H1 (cell line): ENCODE measurements at regions not wholly inside any gene's neighbourhood (a gene's known extent, or its start where the extent isn't known, plus 50 kb on each side); places are given as distances from the start of the nearest gene placed in this dataset.

Experiments used
- CTCF ChIA-PET: fragments of 300-600 bp; sonication (Branson Sonifier 250); formaldehyde crosslinking; loops from one replicate; lab custom pipeline; 2021; ENCODE audit not compliant: partially characterized antibody; lab: Charles Lee
- POLR2A ChIA-PET: fragments of 300-600 bp; sonication (Branson Sonifier 250); formaldehyde crosslinking; loops from one replicate; lab custom pipeline; 2021; ENCODE audit warnings: inconsistent platforms; ENCODE audit not compliant: partially characterized antibody; lab: Charles Lee
- DNase-seq, 2 experiments: peaks; one replicate each; pipeline versions ENCODE4 v3.0.0 to v3.0.0-alpha.2; 2010 to 2022; ENCODE audit warnings: low spot score in 2 of 2, low read depth in 1 of 2, mixed read lengths in 1 of 2
- FAIRE-seq: peaks from 2 replicates; lab custom pipeline; 2011; peaks lifted over from hg19 to GRCh38; lab: Jason Lieb, UNC
- H2AFZ ChIP-seq: 2 replicates; pipeline ENCODE4 v1.8.1; 2012; ENCODE audit warnings: low read length, inconsistent platforms
- H2AK5ac ChIP-seq: 2 replicates; pipeline ENCODE4 v1.6.1; 2013; ENCODE audit warnings: low read depth, low read length
- H2BK120ac ChIP-seq: replicated peaks from 2 replicates; pipeline ENCODE3; 2013; ENCODE audit warnings: low read depth, low read length, inconsistent platforms
- H2BK12ac ChIP-seq: 2 replicates; pipeline ENCODE4 v1.6.1; 2013; ENCODE audit warnings: low read depth, low read length
- H2BK15ac ChIP-seq: 2 replicates; pipeline ENCODE4 v1.6.1; 2013; ENCODE audit warnings: low read length
- H2BK20ac ChIP-seq: 2 replicates; pipeline ENCODE4 v1.6.1; 2013; ENCODE audit warnings: low read length
- H2BK5ac ChIP-seq: 2 replicates; pipeline ENCODE4 v1.6.1; 2013; ENCODE audit warnings: low read depth, low read length
- H3K14ac ChIP-seq: 2 replicates; pipeline ENCODE4 v1.6.1; 2013; ENCODE audit warnings: inconsistent platforms; ENCODE audit not compliant: insufficient read length
- H3K18ac ChIP-seq: 2 replicates; pipeline ENCODE4 v1.6.1; 2013; ENCODE audit warnings: low read length; ENCODE audit errors: extremely low read depth
- H3K23ac ChIP-seq: 2 replicates; pipeline ENCODE4 v1.6.1; 2013; ENCODE audit warnings: inconsistent platforms; ENCODE audit not compliant: insufficient read length
- H3K23me2 ChIP-seq: 2 replicates; pipeline ENCODE4 v1.6.1; 2013; ENCODE audit warnings: low read depth, low read length
- H3K27ac ChIP-seq: 2 replicates; pipeline ENCODE4 v1.6.1; 2011; ENCODE audit warnings: low read depth, low read length, inconsistent platforms
- H3K27me3 ChIP-seq, 4 experiments: replicated peaks in 1 of 4; 1 replicate in 1 of 4; 2 replicates in 3 of 4; pipeline versions ENCODE4 v1.6.1 to v1.8.1; 2011 to 2013; ENCODE audit warnings: low read length in 3 of 4, mild to moderate bottlenecking in 3 of 4, inconsistent platforms in 2 of 4, mixed read lengths in 2 of 4, moderate library complexity in 1 of 4; ENCODE audit not compliant: control insufficient read depth in 3 of 4, insufficient read depth in 3 of 4; ENCODE audit errors: extremely low read depth in 1 of 4
- H3K36me3 ChIP-seq, 4 experiments: 2 replicates each; pipeline versions ENCODE4 v1.6.1 to v1.8.1; 2011 to 2013; ENCODE audit warnings: mild to moderate bottlenecking in 4 of 4, low read length in 3 of 4, moderate library complexity in 2 of 4, control low read depth in 1 of 4, inconsistent platforms in 1 of 4; ENCODE audit not compliant: insufficient read depth in 4 of 4, control insufficient read depth in 2 of 4
- H3K4ac ChIP-seq: replicated peaks from 2 replicates; pipeline ENCODE3; 2013; ENCODE audit warnings: low read length, low read depth, mixed read lengths, inconsistent platforms; ENCODE audit not compliant: insufficient read length
- H3K4me1 ChIP-seq, 4 experiments: replicated peaks in 1 of 4; 1 replicate in 1 of 4; 2 replicates in 3 of 4; pipeline versions ENCODE4 v1.6.1 to v1.8.1; 2011 to 2013; ENCODE audit warnings: low read length in 3 of 4, inconsistent platforms in 2 of 4, mixed read lengths in 1 of 4; ENCODE audit not compliant: insufficient read depth in 4 of 4, control insufficient read depth in 3 of 4
- H3K4me2 ChIP-seq, 2 experiments: 2 replicates each; pipeline versions ENCODE4 v1.6.1 to v1.8.1; 2011 to 2013; ENCODE audit warnings: low read depth in 2 of 2, low read length in 2 of 2, control low read depth in 1 of 2, inconsistent platforms in 1 of 2, mild to moderate bottlenecking in 1 of 2; ENCODE audit not compliant: insufficient read depth in 1 of 2
- H3K4me3 ChIP-seq, 4 experiments: fragments of 200-600, 300-600 bp in 1 of 4; sonication (generic), shearing (Covaris generic), sonication (Bioruptor Twin) in 1 of 4; 2 replicates each; pipeline versions ENCODE4 v1.5.1 to v1.8.1; 2011 to 2016; ENCODE audit warnings: low read length in 4 of 4, low read depth in 3 of 4, control low read depth in 2 of 4, inconsistent platforms in 2 of 4, mild to moderate bottlenecking in 2 of 4, mixed read lengths in 1 of 4, moderate library complexity in 1 of 4; ENCODE audit not compliant: insufficient read depth in 2 of 4; ENCODE audit errors: extremely low read depth in 1 of 4
- H3K56ac ChIP-seq: replicated peaks from 2 replicates; pipeline ENCODE3; 2013; ENCODE audit warnings: low read depth, mild to moderate bottlenecking, mixed read lengths, low read length, inconsistent platforms; ENCODE audit not compliant: insufficient read length
- H3K79me1 ChIP-seq: 2 replicates; pipeline ENCODE4 v1.6.1; 2013; ENCODE audit warnings: low read depth, low read length, control low read depth
- H3K79me2 ChIP-seq, 2 experiments: 2 replicates each; pipeline versions ENCODE4 v1.6.1 to v1.8.1; 2012 to 2013; ENCODE audit warnings: low read length in 2 of 2, mild to moderate bottlenecking in 2 of 2, inconsistent platforms in 1 of 2; ENCODE audit not compliant: insufficient read depth in 2 of 2, control insufficient read depth in 1 of 2
- H3K9ac ChIP-seq, 4 experiments: replicated peaks in 1 of 4; 1 replicate in 1 of 4; 2 replicates in 3 of 4; pipeline versions ENCODE4 v1.6.1 to v1.8.1; 2011 to 2013; ENCODE audit warnings: low read depth in 3 of 4, low read length in 3 of 4, control low read depth in 2 of 4, mild to moderate bottlenecking in 2 of 4, moderate library complexity in 2 of 4, inconsistent platforms in 1 of 4; ENCODE audit errors: extremely low read depth in 1 of 4
- H3K9me3 ChIP-seq, 2 experiments: 2 replicates each; pipeline versions ENCODE4 v1.6.1 to v1.8.1; 2012 to 2013; ENCODE audit warnings: mild to moderate bottlenecking in 2 of 2, moderate library complexity in 2 of 2, control low read depth in 1 of 2, inconsistent platforms in 1 of 2, low read depth in 1 of 2, low read length in 1 of 2, mixed read lengths in 1 of 2; ENCODE audit not compliant: insufficient read depth in 2 of 2
- H4K20me1 ChIP-seq, 2 experiments: replicated peaks in 1 of 2; 2 replicates each; pipeline versions ENCODE3 to v1.8.1; 2011 to 2013; ENCODE audit warnings: inconsistent platforms in 2 of 2, low read length in 2 of 2, mild to moderate bottlenecking in 1 of 2; ENCODE audit not compliant: insufficient read depth in 2 of 2, control insufficient read depth in 1 of 2
- H4K5ac ChIP-seq: 2 replicates; pipeline ENCODE4 v1.6.1; 2013; ENCODE audit warnings: low read length, low read depth, mixed read lengths, inconsistent platforms; ENCODE audit not compliant: insufficient read length
- H4K8ac ChIP-seq: 2 replicates; pipeline ENCODE4 v1.8.0; 2013; ENCODE audit warnings: mild to moderate bottlenecking, moderate library complexity, low read length, inconsistent platforms; ENCODE audit not compliant: insufficient read depth; ENCODE audit errors: extremely low read depth
- H4K91ac ChIP-seq: replicated peaks from 2 replicates; pipeline ENCODE3; 2013; ENCODE audit warnings: low read length, mixed read lengths, inconsistent platforms; ENCODE audit not compliant: insufficient read length
- ASH2L ChIP-seq: fragments of 200-600, 300-600 bp; sonication (generic); IDR thresholded peaks from one replicate; pipeline ENCODE4 v1.7.1; 2017; ENCODE audit warnings: low read length
- CBX5 ChIP-seq: fragments of 300-800, 300-1000 bp; sonication (generic); IDR thresholded peaks from 2 replicates; pipeline ENCODE4 v1.7.1; 2016; ENCODE audit warnings: antibody characterized with exemption, low read length, low read depth
- CEBPB ChIP-seq: IDR thresholded peaks from 2 replicates; pipeline ENCODE4 v1.6.1; 2012; ENCODE audit warnings: low read depth, low read length
- CREB1 ChIP-seq: IDR thresholded peaks from 2 replicates; pipeline ENCODE4 v1.6.1; 2012; ENCODE audit warnings: inconsistent platforms
- EP300 ChIP-seq, 2 experiments: IDR thresholded peaks; 1 replicate in 1 of 2; 2 replicates in 1 of 2; pipeline ENCODE4 v1.6.1; 2011 to 2012; ENCODE audit warnings: low read depth in 2 of 2, low read length in 2 of 2, mild to moderate bottlenecking in 2 of 2, borderline replicate concordance in 1 of 2, inconsistent platforms in 1 of 2, moderate library complexity in 1 of 2
- GABPA ChIP-seq: IDR thresholded peaks from 2 replicates; pipeline ENCODE4 v1.6.1; 2011; ENCODE audit warnings: mild to moderate bottlenecking, low read length, moderate library complexity, borderline replicate concordance; ENCODE audit not compliant: insufficient read depth
- HDAC2 ChIP-seq, 2 experiments: fragments of 300-600 bp in 1 of 2; sonication (generic) in 1 of 2; IDR thresholded peaks; 2 replicates each; pipeline ENCODE4 v1.6.1; 2011 to 2012; ENCODE audit warnings: low read depth in 2 of 2, low read length in 2 of 2, mild to moderate bottlenecking in 2 of 2, moderate library complexity in 2 of 2, borderline replicate concordance in 1 of 2, inconsistent platforms in 1 of 2
- MAFK ChIP-seq: IDR thresholded peaks from 2 replicates; pipeline ENCODE4 v1.6.1; 2012; ENCODE audit warnings: low read depth, mild to moderate bottlenecking, improper control_type of control experiment, low read length
- NANOG ChIP-seq: IDR thresholded peaks from 2 replicates; pipeline ENCODE4 v1.6.1; 2011; ENCODE audit warnings: low read length, low read depth, mild to moderate bottlenecking, inconsistent platforms; ENCODE audit not compliant: insufficient read depth, poor library complexity, severe bottlenecking
- POLR2A ChIP-seq, 2 experiments: IDR thresholded peaks; 1 replicate in 1 of 2; 2 replicates in 1 of 2; pipeline ENCODE4 v1.6.1; 2011; ENCODE audit warnings: low read depth in 2 of 2, low read length in 2 of 2, mild to moderate bottlenecking in 2 of 2; ENCODE audit errors: control extremely low read depth in 1 of 2
- TAF7 ChIP-seq: optimal IDR thresholded peaks from 2 replicates; pipeline ENCODE3; 2011; ENCODE audit warnings: low read depth, mild to moderate bottlenecking, inconsistent platforms, low read length, moderate library complexity, borderline replicate concordance
- TEAD4 ChIP-seq: IDR thresholded peaks from 2 replicates; pipeline ENCODE4 v1.6.1; 2012; ENCODE audit warnings: low read depth, low read length, inconsistent platforms, mixed read lengths
- WGBS, 2 experiments: shearing (Covaris generic) in 1 of 2; methylation state at CpG; one replicate each; pipeline versions ENCODE4 v1.1.6 to v1.1.7; 2013 to 2015; ENCODE audit warnings: low lambda C conversion rate in 2 of 2, mixed read lengths in 2 of 2, inconsistent platforms in 1 of 2, low coverage in 1 of 2, missing lambda C conversion rate in 1 of 2; ENCODE audit not compliant: insufficient replicate concordance in 2 of 2, insufficient coverage in 1 of 2, insufficient read length in 1 of 2; ENCODE audit errors: extremely low coverage in 1 of 2, missing lambda C conversion rate in 1 of 2; 5-methylcytosine and 5-hydroxymethylcytosine counted together
- TF ChIP-seq, protein P1 (sequence below): IDR thresholded peaks from 2 replicates; pipeline ENCODE4 v1.6.1; 2012; ENCODE audit warnings: inconsistent platforms
- TF ChIP-seq, protein P2 (sequence below): IDR thresholded peaks from 2 replicates; pipeline ENCODE4 v1.6.1; 2011; ENCODE audit warnings: low read depth, mild to moderate bottlenecking, low read length; ENCODE audit not compliant: insufficient read depth

DNA sequence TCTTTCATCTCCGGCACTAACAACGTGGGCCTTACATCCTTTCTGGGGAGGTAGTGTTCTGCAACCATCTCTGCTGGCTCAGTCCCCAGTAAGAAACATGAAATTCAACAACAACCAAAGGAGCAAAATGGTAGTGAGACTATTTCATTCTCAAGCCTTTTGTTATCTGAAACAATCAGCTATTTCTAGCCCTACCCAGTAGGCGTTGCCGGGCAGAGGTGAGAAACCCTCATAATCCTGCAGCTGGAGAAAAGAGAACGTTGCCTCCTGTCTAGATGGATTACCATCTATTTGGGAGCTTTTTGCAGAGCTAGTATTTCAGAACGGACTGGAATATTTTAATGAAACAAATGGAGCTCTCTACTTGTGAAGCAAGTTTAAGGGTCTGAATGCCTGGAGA is 66.4 kb upstream of the GPR174 start:
- no peak overlapping the region for H3K4me3 ChIP-seq
- no peak overlapping the region for H2BK15ac ChIP-seq
- FAIRE-seq (no peak), DNase-seq (no peak)
- H2BK5ac ChIP-seq: no peak overlapping the region
- H3K18ac ChIP-seq: no peak overlapping the region
- H4K8ac ChIP-seq: no peak overlapping the region
- no peaks in the 10 kb centered on the region for H3K23me2 ChIP-seq
- no peak overlapping the region for H4K5ac ChIP-seq
- H3K4me1 ChIP-seq: no peaks in the 10 kb centered on the region
- no peak overlapping the region for H3K4ac ChIP-seq
- no peaks in the 10 kb centered on the region for H4K20me1 ChIP-seq
- no peak overlapping the region for H2AK5ac ChIP-seq
- no peak overlapping the region for H3K23ac ChIP-seq
- no peak overlapping the region for H3K27ac ChIP-seq
- H3K56ac ChIP-seq: no peak overlapping the region
- no peaks in the 10 kb centered on the region for H3K79me1 ChIP-seq
- CTCF ChIA-PET: interaction anchor here (0.5 to 0.8 kb wide), 2 partner anchors 482 to 719 kb away, joined by 3 to 4 read pairs; no protein-coding TSS in a partner anchor
- H2AFZ ChIP-seq: no peak overlapping the region
- TF ChIP-seq CREB1: no peak
- no peak for TF ChIP-seq HDAC2 (IDR thresholded peaks at IDR 0.05; ENCODE audit: borderline replicate concordance in 1 of 2, low read depth in 2 of 2, low read length in 2 of 2)
- no peak for TF ChIP-seq CBX5
- TF ChIP-seq GABPA: no peak
- TF ChIP-seq EP300 (IDR thresholded peaks at IDR 0.05; ENCODE audit: borderline replicate concordance in 1 of 2, low read depth in 2 of 2, low read length in 2 of 2): no peak
- no peak for TF ChIP-seq TAF7
- TF ChIP-seq CEBPB: no peak
- TF ChIP-seq NANOG: no peak
- TF ChIP-seq TEAD4: no peak
- TF ChIP-seq ASH2L: no peak
- TF ChIP-seq, protein P1, sequence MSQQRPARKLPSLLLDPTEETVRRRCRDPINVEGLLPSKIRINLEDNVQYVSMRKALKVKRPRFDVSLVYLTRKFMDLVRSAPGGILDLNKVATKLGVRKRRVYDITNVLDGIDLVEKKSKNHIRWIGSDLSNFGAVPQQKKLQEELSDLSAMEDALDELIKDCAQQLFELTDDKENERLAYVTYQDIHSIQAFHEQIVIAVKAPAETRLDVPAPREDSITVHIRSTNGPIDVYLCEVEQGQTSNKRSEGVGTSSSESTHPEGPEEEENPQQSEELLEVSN: no peak
- TF ChIP-seq MAFK: no peak
- TF ChIP-seq, protein P2, sequence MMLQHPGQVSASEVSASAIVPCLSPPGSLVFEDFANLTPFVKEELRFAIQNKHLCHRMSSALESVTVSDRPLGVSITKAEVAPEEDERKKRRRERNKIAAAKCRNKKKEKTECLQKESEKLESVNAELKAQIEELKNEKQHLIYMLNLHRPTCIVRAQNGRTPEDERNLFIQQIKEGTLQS: no peak
- no peak for TF ChIP-seq POLR2A (IDR thresholded peaks at IDR 0.05; ENCODE audit: control extremely low read depth in 1 of 2, low read depth in 2 of 2, low read length in 2 of 2)
- TF ChIP-seq, all 59 proteins: peak for 0
- POLR2A ChIA-PET: no interaction called here
- Histone ChIP-seq H4K91ac (no peak overlapping the region), H3K9me3 (no peaks in the 10 kb centered on the region), H3K4me2 (no peak overlapping the region), H3K27me3 (no peaks in the 10 kb centered on the region), H2BK20ac (no peak overlapping the region), H3K79me2 (no peaks in the 10 kb centered on the region), H3K14ac (no peak overlapping the region), H2BK120ac (no peak overlapping the region), H3K36me3 (no peaks in the 10 kb centered on the region), H2BK12ac (no peak overlapping the region), H3K9ac (no peak overlapping the region)
- 94% methylated on average over 6 of the region's 6 CpGs; no CpG with 5 or more reads in 1 of the 2 experiments for whole genome bisulfite sequencing, 2 experiments
